Kidney (tissue), 13 donors: ENCODE measurements at regions not wholly inside any gene's neighbourhood (a gene's known extent, or its start where the extent isn't known, plus 50 kb on each side); places are given as distances from the start of the nearest gene placed in this dataset.

Experiments used
- DNase-seq, 5 donors: peaks; one replicate each; pipeline ENCODE4 v3.0.0-alpha.2; 2013 to 2020
- FAIRE-seq: peaks from 2 replicates; lab custom pipeline; 2012; peaks lifted over from hg19 to GRCh38; lab: Jason Lieb, UNC
- H3K27ac ChIP-seq, 2 donors: one replicate each; pipeline ENCODE4 v1.7.0; 2013; ENCODE audit warnings: low read depth in 2 of 2, low read length in 2 of 2, inconsistent platforms in 1 of 2
- H3K27me3 ChIP-seq: one replicate; pipeline ENCODE4 v1.7.1; 2013; ENCODE audit warnings: low read length, inconsistent platforms; ENCODE audit not compliant: control insufficient read depth, insufficient read depth
- H3K36me3 ChIP-seq, 3 donors: one replicate each; pipeline versions ENCODE4 v1.7.0 to v1.7.1; 2013; ENCODE audit warnings: low read length in 3 of 3, control low read depth in 1 of 3, inconsistent platforms in 1 of 3; ENCODE audit not compliant: insufficient read depth in 3 of 3, control insufficient read depth in 2 of 3
- H3K4me1 ChIP-seq, 3 donors: one replicate each; pipeline versions ENCODE4 v1.7.0 to v1.7.1; 2013; ENCODE audit warnings: low read length in 3 of 3, inconsistent platforms in 1 of 3, low read depth in 1 of 3; ENCODE audit not compliant: control insufficient read depth in 2 of 3, insufficient read depth in 2 of 3
- H3K4me3 ChIP-seq, 3 donors: one replicate each; pipeline versions ENCODE4 v1.7.0 to v1.8.1; 2013; ENCODE audit warnings: low read length in 3 of 3, control low read depth in 1 of 3, inconsistent platforms in 1 of 3
- H3K9ac ChIP-seq, 3 donors: one replicate each; pipeline versions ENCODE4 v1.7.0 to v1.7.1; 2013; ENCODE audit warnings: low read length in 3 of 3, control low read depth in 1 of 3, inconsistent platforms in 1 of 3
- H3K9me3 ChIP-seq, 3 donors: one replicate each; pipeline versions ENCODE4 v1.7.0 to v1.7.1; 2013; ENCODE audit warnings: low read length in 3 of 3, control low read depth in 1 of 3, inconsistent platforms in 1 of 3; ENCODE audit not compliant: control insufficient read depth in 2 of 3, insufficient read depth in 1 of 3
- intact Hi-C: fragments of 100-400 bp; cut with DNase I; formaldehyde crosslinking; loops from one replicate; pipeline ENCODE4 v1.11.1; 2022
- TF ChIP-seq, protein P1 (sequence below): IDR thresholded peaks from 3 replicates; pipeline ENCODE4 v1.5.1; 2012; ENCODE audit warnings: mild to moderate bottlenecking, moderate library complexity, borderline replicate concordance; ENCODE audit not compliant: insufficient read depth; ENCODE audit errors: extremely low read depth
- donor health status: control.
- donor health status: control.
- donor health status: control.
- donor health status: control.
- donor health status: control.
- donor health status: DM: yes; HTN: yes; CAD: no.
- donor health status: Normal renal cell carcinoma (clear cell type).

DNA sequence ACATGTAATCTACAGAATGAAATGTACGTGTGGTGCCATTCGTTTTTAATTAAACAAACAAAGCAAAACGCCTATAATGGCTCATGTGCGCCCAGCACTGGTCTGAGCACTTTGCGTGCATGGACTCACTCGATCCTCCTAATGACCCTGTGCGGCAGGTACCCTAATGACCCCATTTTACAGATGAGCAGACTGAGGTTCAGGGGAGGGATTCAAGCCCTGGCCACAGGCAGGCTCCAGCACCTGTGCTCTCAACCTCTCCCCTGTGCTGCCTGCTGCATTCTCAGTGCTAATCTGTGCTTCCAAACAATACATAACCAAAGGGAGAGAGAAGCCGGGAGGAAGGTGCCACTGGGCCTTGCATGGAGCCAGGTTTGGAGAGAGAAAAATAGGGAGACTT, 124.2 kb upstream of the ZBTB40 start:
- TF ChIP-seq, protein P1, sequence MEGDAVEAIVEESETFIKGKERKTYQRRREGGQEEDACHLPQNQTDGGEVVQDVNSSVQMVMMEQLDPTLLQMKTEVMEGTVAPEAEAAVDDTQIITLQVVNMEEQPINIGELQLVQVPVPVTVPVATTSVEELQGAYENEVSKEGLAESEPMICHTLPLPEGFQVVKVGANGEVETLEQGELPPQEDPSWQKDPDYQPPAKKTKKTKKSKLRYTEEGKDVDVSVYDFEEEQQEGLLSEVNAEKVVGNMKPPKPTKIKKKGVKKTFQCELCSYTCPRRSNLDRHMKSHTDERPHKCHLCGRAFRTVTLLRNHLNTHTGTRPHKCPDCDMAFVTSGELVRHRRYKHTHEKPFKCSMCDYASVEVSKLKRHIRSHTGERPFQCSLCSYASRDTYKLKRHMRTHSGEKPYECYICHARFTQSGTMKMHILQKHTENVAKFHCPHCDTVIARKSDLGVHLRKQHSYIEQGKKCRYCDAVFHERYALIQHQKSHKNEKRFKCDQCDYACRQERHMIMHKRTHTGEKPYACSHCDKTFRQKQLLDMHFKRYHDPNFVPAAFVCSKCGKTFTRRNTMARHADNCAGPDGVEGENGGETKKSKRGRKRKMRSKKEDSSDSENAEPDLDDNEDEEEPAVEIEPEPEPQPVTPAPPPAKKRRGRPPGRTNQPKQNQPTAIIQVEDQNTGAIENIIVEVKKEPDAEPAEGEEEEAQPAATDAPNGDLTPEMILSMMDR = no peak

DNA sequence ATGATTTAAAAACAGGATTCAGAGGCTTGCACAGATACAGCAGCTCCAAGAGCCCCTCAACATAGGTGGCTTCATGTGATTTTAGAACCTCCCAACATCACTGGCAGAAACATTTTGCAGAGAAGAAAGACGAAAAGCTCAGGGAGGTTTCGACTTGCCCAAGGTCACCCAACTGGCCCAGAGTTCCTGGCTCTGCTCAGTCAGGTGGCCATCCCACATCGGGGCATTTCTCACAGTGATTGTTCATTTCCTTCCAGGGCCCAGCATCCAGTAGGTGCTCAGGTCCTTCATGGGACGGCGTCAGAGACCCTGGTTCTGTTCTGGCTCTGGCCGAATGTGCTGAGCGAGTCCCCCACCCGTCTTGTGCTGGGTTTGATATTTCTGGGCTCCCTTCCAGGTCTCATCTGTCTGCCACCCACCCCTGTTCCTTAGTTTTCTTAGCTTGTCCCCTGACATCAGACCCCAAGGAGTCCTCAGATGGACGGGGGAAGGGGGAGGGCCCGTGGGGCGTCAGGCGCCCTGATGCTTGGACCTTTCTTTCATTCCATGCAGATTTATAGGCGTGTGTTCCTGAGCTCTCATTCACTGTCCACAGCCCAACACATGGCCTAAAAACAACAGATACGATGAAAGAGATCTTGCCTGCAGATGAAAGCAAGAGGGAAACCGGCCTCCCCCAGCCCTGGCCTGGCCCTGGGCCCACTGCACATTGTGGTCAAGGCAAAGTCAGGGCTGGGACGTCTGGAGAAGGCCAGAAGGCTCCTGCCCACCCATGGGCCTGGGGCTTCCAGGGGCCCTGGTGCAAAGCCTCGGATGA, 123.1 kb upstream of the ZBTB40 start:
- Histone ChIP-seq H3K36me3 (no peaks in the 10 kb centered on the region), H3K27me3 (no peaks in the 10 kb centered on the region), H3K4me1 (no peaks in the 10 kb centered on the region), H3K4me3 (no peak overlapping the region), H3K9me3 (no peaks in the 10 kb centered on the region), H3K9ac (no peak overlapping the region), H3K27ac (no peak overlapping the region)
- FAIRE-seq (no peak), DNase-seq (peak; percentile 37 to 86 (median 66))
- TF ChIP-seq, protein P1 = no peak
- intact Hi-C loops = no loop called here

More for the DNA sequence above, 124.2 kb upstream of the ZBTB40 start:
- DNase-seq (peak in 1 of 5 donors; percentile 10), FAIRE-seq (no peak)
- no peaks in the 10 kb centered on the region for H3K4me1 ChIP-seq
- H3K27ac ChIP-seq = no peak overlapping the region
- intact Hi-C loops = no loop called here
- no peaks in the 10 kb centered on the region for H3K36me3 ChIP-seq
- H3K9me3 ChIP-seq = no peaks in the 10 kb centered on the region
- no peak overlapping the region for H3K4me3 ChIP-seq
- H3K9ac ChIP-seq = no peak overlapping the region
- H3K27me3 ChIP-seq = no peaks in the 10 kb centered on the region

DNA sequence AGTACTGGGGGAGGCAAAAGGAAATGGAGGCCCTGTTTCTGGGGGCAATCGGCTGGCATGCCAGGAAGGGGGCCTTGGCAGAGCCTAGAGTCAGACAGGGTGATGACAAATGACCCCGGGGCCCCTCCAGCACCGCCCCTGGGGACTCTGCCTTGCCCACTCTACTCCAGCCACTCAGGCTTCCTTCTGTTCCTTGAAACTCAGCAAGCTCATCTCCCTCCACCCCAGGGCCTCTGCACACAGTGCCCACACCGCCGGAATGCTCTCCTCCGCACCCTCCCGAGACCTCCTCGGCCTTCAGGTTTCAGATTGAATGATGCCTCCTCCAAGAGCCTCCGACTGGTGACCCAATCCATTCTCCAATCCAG, 122.5 kb upstream of the ZBTB40 start:
- FAIRE-seq = no peak
- Histone ChIP-seq H3K4me3 (no peak overlapping the region), H3K4me1 (no peaks in the 10 kb centered on the region), H3K9me3 (no peaks in the 10 kb centered on the region), H3K27ac (no peak overlapping the region), H3K36me3 (no peaks in the 10 kb centered on the region), H3K9ac (no peak overlapping the region), H3K27me3 (no peaks in the 10 kb centered on the region)
- TF ChIP-seq, protein P1 = no peak
- peak in 2 of 5 donors; percentile 43 to 48 for DNase-seq
- intact Hi-C loops = no loop called here
